GM19455 (cell line): ENCODE measurements at regions not wholly inside any gene's neighbourhood (a gene's known extent, or its start where the extent isn't known, plus 50 kb on each side); places are given as distances from the start of the nearest gene placed in this dataset.

Experiments used
- ATAC-seq: cut with Tn5 transposase; IDR thresholded peaks from one replicate; pipeline ENCODE4 v1.9.1; 2021; ENCODE audit not compliant: unreplicated experiment

- ATAC-seq, result peak; percentile 30
These were observed 50.3 kb upstream of the TXNDC5 start for GRCh38 chr6:7960848-7961247.
